Left cardiac atrium (tissue), 4 donors: ENCODE measurements at regions not wholly inside any gene's neighbourhood (a gene's known extent, or its start where the extent isn't known, plus 50 kb on each side); places are given as distances from the start of the nearest gene placed in this dataset.

Source experiments
- ATAC-seq, 2 donors: fragments of 200-7000 bp; cut with Tn5 transposase; one replicate each; pipeline ENCODE4 v1.9.1; 2020; ENCODE audit warnings: mild to moderate bottlenecking in 2 of 2, moderate library complexity in 2 of 2
- DNase-seq: peaks from one replicate; pipeline ENCODE4 v3.0.0-alpha.2; 2020
- intact Hi-C, 2 donors: fragments of 100-400 bp; cut with DNase I; formaldehyde crosslinking; loops; one replicate each; pipeline versions ENCODE4 v1.14.1 to v1.15.1; 2022 to 2023
- donor health status: DM: no; HTN: yes; CAD: no.
- donor health status: DM: no; HTN: yes; CAD: no; lungs with severe emphysema.
- donor health status: DM: yes; HTN: yes; CAD: no.
- donor health status: Dilated cardiomyopathy.

- no peak for ATAC-seq
- DNase-seq: no peak
- intact Hi-C loops: no loop called here
Observed at GRCh38 chr10:130875116-130875515, 436.4 kb downstream of the TCERG1L start.

GRCh38 chr10:130875897-130876472 is 435.5 kb downstream of the TCERG1L start:
- intact Hi-C loops: no loop called here
- ATAC-seq (no peak), DNase-seq (no peak)

- ATAC-seq: no peak
- intact Hi-C loops: no loop called here
- no peak for DNase-seq
Observed at GRCh38 chr10:130877126-130877525, 434.4 kb downstream of the TCERG1L start.

DNA sequence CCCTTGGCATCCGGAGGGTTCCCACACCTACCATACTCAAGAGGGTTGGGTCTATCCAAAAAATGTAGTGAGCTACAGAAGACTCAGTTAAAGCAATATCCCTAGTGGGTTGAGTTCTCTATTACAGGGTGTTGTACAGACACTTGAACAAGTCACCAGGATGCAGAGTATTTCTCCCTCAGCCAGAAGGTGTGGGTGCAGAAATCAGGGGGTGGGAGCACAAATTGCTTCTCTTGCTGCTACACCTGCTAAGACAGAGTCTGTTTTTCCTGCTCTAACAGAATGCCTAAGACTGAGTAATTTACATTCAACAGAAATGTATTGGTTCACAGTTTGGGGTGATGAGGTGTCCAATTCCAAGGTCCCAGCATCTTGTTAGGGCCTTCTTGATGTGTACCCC is 433.4 kb downstream of the TCERG1L start:
- intact Hi-C loops: no loop called here
- no peak for ATAC-seq
- DNase-seq: no peak

DNA sequence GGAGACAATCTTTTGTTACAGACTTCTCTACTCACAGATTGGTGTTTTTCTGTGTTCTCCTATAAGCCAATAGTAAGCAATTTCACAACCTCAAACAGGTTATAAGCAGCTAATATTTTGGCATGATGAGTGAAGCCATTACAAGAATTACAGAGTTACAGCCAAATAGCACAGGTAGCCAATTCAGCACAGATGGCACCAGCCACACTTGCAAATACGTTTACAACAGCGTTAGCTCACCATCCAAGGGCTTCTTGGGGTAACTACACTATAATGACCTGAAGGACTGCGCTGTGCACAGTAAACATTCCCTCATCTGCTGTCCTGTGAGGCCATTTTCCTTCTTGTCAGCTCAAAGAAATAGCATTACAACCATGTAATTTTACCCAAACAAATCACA is 428.6 kb downstream of the TCERG1L start:
- no peak for DNase-seq
- no peak for ATAC-seq
- intact Hi-C loops: no loop called here

GRCh38 chr10:130884456-130884855 is 427.1 kb downstream of the TCERG1L start:
- intact Hi-C loops: no loop called here
- ATAC-seq: no peak
- DNase-seq: no peak

- ATAC-seq (no peak), DNase-seq (no peak)
- intact Hi-C loops: no loop called here
Observed at GRCh38 chr10:130885021-130885655, 426.4 kb downstream of the TCERG1L start.

DNA sequence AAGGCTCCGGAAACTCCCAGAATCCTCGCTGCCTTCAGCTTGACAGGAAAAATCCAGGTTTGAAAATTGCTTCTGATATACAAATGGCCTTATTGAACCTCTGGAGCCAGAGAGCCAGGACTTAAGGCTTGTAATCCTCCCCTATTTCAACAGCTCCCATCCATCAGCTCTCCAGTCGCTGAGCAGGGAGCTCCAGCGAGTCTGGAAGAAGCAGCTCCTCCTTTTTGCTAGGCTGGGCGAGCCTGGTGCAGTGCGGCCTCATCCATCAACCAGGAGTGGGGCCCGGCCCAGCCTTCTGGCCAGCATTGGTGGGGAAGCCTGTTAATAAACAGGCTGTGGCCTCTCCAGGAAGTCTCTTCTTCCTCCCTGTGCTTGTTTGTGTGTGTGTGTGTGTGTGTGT is 424.4 kb downstream of the TCERG1L start:
- DNase-seq: no peak
- no peak for ATAC-seq
- intact Hi-C loops: no loop called here

- ATAC-seq (no peak), DNase-seq (no peak)
- intact Hi-C loops: no loop called here
Observed at GRCh38 chr10:130888493-130888892, 423.0 kb downstream of the TCERG1L start.

GRCh38 chr10:130889240-130889639 is 422.3 kb downstream of the TCERG1L start:
- DNase-seq (no peak), ATAC-seq (no peak)
- intact Hi-C loops: no loop called here

DNA sequence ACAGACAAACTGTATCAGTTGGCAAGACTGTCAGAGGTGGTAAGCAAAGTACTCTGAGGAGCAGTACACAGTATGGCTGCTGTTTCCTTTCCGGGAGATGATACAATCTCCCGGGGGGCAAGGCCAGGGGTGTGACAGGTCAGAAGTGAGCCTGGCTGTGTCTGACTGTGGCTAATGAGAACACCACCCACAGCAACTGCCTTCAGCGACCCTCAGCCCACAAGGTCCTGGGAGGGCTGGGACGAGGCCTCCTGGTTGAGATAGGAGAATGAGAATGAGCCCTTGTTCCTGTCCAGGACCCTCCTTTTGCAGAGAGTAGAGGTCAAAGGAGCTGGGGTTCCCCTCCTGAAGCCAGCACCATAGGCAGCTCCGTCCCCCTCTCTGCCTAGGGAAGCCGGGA is 421.7 kb downstream of the TCERG1L start:
- ATAC-seq (no peak), DNase-seq (no peak)
- intact Hi-C loops: no loop called here

DNA sequence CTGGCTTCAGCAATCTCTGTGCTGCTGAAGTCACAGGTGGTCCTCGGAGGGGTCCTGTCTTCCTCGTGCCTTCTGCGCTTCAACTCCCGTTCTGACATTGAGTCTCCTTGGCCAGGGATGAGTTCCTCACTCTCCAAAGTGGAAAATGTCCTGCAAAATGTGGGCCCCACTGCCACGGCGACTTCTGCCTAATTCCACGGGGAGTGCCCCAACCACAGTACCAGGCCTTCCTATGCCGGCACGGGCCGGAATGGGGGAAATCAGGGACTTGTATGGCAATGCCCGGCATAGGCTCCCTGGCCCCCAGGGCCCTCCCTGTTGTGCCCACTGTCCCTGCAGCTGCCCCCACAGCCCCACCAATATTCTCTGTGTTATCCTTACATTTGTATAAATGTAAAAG is 420.5 kb downstream of the TCERG1L start:
- no peak for ATAC-seq
- no peak for DNase-seq
- intact Hi-C loops: no loop called here

DNA sequence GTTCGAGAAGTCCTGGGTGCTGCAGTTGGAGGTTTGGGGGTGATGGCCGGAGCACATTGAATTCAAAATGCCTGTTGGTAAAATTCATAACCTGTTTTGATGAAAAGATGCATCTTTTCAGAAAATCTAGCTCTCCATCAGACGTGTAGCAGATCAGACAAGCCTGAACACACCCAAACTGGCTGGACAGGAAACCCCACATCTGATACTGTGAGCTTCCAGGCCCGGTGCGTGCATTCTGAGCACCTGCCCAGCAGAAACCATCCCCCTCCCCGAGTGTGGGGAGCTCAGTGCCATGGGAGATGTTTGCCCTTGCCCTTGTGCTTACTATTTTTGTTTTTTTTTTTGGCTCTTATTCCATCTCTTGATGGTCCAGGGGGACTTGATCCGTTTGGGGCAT is 417.1 kb downstream of the TCERG1L start:
- ATAC-seq (no peak), DNase-seq (no peak)
- intact Hi-C loops: no loop called here

GRCh38 chr10:130895161-130895560 is 416.4 kb downstream of the TCERG1L start:
- ATAC-seq: no peak
- DNase-seq: no peak
- intact Hi-C loops: no loop called here

DNA sequence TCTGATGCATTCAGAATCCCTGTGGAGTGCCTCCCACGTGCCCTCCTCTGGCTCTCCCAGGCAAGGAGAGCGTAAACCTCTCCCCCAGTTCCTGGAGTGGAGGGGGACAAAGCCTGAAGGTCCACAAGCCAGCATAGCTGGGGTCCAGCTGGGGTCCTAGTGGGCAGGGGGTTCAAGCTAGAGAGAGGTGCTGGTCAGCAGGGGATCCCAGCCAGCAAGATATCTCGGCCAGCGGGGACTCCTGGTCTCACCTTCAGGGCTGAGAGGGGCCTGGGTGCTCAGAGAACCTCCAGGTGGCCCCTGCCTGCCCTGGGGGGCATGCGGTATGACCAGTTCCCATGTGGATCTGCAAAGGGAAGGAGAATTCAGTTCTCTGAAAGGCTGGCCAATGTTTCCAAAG is 413.7 kb downstream of the TCERG1L start:
- DNase-seq: no peak
- intact Hi-C loops: no loop called here

DNA sequence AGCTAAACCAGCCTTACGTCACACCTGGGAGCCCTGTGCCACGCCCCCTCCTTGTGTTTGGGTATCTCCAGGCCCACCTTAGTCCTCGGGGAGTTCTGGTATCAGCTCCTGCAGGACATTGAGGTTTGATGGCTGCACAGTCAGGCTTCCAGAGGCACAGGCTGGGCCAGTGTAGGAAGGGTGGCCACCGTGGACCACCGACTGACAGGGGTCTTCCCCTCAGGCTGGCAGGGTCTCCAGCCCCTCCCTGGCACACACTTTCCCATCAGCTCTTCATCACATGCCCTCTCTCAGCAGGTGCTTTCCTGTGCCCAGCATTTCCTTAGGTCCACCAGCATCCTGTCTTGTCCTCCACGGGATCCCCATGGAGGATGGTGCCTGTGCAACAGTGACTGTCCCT is 413.1 kb downstream of the TCERG1L start:
- DNase-seq (no peak), ATAC-seq (no peak)
- intact Hi-C loops: no loop called here

More for the DNA sequence above, 413.7 kb downstream of the TCERG1L start:
- no peak for ATAC-seq

GRCh38 chr10:130899856-130900255 is 411.7 kb downstream of the TCERG1L start:
- DNase-seq: no peak
- ATAC-seq: no peak
- intact Hi-C loops: no loop called here

GRCh38 chr10:130900441-130901160 is 410.9 kb downstream of the TCERG1L start:
- no peak for DNase-seq
- ATAC-seq: no peak
- intact Hi-C loops: no loop called here

GRCh38 chr10:130901311-130902165 is 410.0 kb downstream of the TCERG1L start:
- no peak for ATAC-seq
- intact Hi-C loops: no loop called here
- no peak for DNase-seq

- no peak for ATAC-seq
- DNase-seq: no peak
- intact Hi-C loops: no loop called here
Observed at GRCh38 chr10:130902471-130902870, 409.1 kb downstream of the TCERG1L start.
